ENCODE measurements at regions not wholly inside any gene's neighbourhood (a gene's known extent, or its start where the extent isn't known, plus 50 kb on each side); places are given as distances from the start of the nearest gene placed in this dataset.
"Not testable (repeated sequence)": the region's sequence is repeated elsewhere in the genome, so short reads cannot be mapped to it uniquely, and the experiment has no call there.

DNA sequence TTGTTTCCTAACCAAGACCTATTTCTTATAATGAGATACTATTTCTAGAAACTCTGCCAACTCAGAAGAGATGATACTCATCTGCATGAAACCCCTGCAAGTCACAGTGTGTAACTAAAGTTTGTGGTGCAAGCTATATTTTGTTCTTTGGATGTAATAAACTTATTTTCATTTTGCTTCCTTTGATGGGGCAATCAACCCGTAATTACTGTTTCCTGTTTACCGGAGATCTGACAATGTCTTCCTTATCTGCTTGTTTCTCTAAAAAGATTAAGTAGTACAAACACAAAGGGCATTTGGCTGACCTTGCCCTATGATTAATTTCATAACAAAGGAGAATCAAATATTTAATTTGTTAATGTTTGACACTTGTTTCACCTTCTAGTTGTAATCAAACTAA, 846.6 kb upstream of the ANO3 start:
- H3K4me3 ChIP-seq (ENCODE audit: low read length), result no peak overlapping the region
- TF ChIP-seq, protein P1, sequence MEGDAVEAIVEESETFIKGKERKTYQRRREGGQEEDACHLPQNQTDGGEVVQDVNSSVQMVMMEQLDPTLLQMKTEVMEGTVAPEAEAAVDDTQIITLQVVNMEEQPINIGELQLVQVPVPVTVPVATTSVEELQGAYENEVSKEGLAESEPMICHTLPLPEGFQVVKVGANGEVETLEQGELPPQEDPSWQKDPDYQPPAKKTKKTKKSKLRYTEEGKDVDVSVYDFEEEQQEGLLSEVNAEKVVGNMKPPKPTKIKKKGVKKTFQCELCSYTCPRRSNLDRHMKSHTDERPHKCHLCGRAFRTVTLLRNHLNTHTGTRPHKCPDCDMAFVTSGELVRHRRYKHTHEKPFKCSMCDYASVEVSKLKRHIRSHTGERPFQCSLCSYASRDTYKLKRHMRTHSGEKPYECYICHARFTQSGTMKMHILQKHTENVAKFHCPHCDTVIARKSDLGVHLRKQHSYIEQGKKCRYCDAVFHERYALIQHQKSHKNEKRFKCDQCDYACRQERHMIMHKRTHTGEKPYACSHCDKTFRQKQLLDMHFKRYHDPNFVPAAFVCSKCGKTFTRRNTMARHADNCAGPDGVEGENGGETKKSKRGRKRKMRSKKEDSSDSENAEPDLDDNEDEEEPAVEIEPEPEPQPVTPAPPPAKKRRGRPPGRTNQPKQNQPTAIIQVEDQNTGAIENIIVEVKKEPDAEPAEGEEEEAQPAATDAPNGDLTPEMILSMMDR (conservative IDR thresholded peaks at IDR 0.05; ENCODE audit: low read depth, low read length), result no peak
- no peak for DNase-seq (ENCODE audit: low read depth)

DNA sequence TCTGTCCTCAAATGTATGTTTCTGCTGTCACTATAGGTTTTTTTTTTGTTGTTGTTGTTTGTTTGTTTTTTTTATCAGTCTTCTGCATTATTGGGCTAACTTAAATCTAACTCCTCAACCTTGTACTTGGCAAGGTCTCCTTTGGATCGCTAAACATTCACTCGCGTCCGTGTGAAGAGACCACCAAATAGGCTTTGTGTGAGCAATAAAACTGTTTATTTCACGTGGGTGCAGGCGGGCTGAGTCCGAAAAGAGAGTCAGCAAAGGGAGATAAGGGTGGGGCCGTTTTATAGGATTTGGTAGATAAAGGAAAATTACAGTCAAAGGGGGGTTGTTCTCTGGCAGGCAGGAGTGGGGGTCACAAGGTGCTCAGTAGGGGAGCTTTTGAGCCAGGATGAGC, 845.6 kb upstream of the ANO3 start:
- H3K4me3 ChIP-seq (ENCODE audit: low read length), result not testable (repeated sequence)

DNA sequence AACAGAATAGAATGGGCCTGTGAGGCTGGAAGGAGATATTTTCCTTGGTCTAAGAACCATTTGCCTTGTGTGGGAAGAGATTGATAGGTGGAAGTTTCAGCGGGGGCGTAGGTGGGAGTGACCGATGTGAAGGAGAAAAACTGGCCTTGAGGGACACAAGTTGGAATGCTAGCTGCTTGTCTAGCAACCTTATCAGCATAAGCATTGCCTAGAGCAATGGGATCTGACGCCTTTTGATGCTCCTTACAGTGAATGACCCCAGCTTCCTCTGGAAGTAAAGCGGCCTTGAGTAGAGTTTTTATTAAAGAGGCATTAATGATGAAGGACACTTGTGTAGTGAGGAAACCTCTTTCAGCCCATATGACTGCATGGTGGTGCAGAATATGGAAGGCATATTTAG, 843.8 kb upstream of the ANO3 start:
- not testable (repeated sequence) for H3K4me3 ChIP-seq (ENCODE audit: low read length); DNase-seq (ENCODE audit: low read depth)

More for the DNA sequence above, 845.6 kb upstream of the ANO3 start:
- DNase-seq (ENCODE audit: low read depth), result not testable (repeated sequence)

DNA sequence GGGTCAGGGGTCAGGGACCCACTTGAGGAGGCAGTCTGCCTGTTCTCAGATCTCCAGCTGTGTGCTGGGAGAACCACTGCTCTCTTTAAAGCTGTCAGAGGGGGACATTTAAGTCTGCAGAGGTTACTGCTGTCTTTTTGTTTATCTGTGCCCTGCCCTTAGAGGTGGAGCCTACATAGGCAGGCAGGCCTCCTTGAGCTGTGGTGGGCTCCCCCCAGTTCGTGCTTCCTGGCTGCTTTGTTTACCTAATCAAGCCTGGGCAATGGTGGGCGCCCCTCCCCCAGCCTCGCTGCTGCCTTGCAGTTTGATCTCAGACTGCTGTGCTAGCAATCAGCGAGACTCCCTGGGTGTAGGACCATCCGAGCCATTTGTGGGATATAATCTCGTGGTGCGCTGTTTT, 830.5 kb upstream of the ANO3 start:
- not testable (repeated sequence) for DNase-seq (ENCODE audit: low read depth); H3K4me3 ChIP-seq (ENCODE audit: low read length)

DNA sequence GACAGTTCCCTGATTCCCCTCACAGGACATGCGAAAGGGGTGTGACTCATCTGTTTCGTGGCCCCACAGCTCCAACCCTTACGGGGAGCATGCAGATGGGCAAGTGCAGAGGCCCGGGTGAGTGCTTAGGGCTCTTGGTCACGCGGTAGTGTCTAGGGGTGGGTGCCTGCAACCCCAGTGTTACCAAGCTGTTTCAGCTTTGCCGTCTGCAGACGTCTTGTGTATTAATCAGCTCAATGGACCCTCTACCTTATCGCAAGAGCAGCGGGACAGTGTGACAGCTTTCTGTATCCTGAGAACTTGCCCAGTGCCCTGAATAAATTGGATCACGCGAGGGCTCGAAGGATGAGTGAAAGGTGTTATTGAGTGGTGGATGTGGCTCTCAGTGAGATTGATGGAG, 816.4 kb upstream of the ANO3 start:
- no peak overlapping the region for H3K4me3 ChIP-seq (ENCODE audit: low read length)
- TF ChIP-seq, protein P1 (conservative IDR thresholded peaks at IDR 0.05; ENCODE audit: low read depth, low read length), result no peak
- no peak for DNase-seq (ENCODE audit: low read depth)

DNA sequence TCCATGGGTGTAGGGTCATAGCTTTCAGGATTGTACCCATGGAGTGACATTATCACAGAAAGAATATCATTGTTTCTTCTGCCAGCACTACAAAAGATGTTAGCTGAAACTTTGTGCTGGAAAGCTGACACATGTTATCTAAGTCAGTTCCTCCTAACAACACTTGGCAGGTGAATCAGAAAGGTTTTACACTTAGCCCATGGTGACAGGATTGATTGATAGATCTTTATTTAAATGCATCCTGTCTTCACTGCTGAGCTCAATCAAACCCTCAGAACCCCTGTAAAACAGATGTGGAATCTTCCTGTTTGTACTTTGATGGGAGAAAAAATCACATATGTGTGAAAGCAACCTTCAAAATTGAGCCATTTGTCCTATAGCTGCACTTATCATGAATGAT, 811.5 kb upstream of the ANO3 start:
- TF ChIP-seq, protein P1 (conservative IDR thresholded peaks at IDR 0.05; ENCODE audit: low read depth, low read length), result no peak
- DNase-seq (ENCODE audit: low read depth), result no peak
- no peak overlapping the region for H3K4me3 ChIP-seq (ENCODE audit: low read length)

DNA sequence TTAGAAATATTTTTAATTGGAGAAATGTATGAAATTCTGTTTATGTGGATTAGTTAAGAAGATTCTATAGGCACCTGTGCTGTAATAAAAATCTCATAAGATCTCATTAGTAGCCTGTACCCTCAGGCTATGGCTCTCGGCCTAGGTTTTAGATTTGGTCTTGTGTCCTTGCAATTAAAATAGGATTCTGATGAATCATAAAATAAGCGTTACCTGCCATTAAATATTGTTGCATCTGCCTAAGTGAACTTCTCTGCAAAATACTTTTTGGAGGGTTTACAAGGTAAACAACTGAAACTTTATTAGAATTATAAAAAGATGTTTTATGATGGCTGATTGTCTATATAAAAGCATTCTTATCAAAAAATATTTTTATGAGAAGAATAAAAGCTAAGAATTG, 804.1 kb upstream of the ANO3 start:
- TF ChIP-seq, protein P1 (conservative IDR thresholded peaks at IDR 0.05; ENCODE audit: low read depth, low read length), result no peak
- H3K4me3 ChIP-seq (ENCODE audit: low read length), result no peak overlapping the region
- DNase-seq (ENCODE audit: low read depth), result no peak

DNA sequence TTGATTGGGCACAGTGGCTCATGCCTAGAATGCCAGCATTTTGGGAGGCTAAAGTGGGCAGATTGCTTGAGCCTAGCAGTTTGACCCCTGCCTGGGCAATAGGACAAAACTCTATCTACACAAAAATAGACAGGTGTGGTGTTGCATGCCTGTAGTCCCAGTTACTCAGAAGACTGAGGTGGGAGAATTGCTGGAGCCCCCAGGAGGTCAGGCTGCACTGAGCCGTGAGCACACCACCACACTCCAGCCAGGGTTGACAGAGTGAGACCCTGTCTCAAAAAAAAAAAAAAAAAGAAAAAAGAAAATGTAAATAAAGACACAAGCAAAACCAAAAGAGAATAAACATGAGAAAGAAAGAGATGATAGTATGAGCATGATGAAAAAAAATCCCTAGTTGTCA, 802.4 kb upstream of the ANO3 start:
- H3K4me3 ChIP-seq (ENCODE audit: low read length), result no peak overlapping the region
- no peak for DNase-seq (ENCODE audit: low read depth)
- TF ChIP-seq, protein P1 (conservative IDR thresholded peaks at IDR 0.05; ENCODE audit: low read depth, low read length), result no peak

DNA sequence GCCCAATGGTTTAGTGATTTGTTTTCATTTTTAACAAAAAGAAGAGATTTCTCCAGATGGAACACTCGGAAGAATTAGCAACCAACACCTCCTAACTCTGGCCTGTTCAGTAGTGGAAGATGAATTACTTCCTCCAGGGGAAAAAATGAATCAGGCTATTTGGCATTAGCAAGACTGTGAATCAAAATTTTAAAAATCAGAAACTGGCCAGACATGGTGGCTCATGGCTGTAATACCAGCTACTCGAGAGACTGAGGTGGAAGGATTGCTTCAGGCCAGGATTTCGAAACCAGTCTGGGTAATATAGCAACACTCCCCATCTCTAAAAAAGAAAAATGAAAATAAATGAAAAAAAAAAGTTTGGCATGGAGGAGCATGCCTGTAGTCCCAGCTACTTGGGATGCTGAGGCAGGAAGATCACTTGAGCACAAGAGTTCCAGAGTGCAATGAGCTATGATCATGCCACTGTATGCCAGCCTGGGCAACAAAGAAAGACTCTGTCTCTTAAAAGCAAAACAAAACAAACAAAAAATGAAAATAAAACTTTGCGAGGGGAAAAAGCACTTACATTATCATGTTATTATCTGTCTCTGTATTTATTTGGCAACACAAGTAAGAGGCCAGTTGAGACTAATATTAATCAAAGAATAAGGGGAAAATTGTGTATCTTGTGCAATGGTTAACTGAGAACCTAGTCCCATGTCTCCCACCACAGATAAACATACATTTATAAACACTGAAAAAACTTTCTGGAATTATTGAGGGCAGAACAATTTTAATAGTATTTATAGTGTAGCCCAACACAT, 796.3 kb upstream of the ANO3 start:
- no peak for DNase-seq (ENCODE audit: low read depth)
- TF ChIP-seq, protein P1 (conservative IDR thresholded peaks at IDR 0.05; ENCODE audit: low read depth, low read length), result no peak
- H3K4me3 ChIP-seq (ENCODE audit: low read length), result no peak overlapping the region

Data from retinal pigment epithelial cell (primary cell).